MCF 10A (cell line): ENCODE measurements at regions not wholly inside any gene's neighbourhood (a gene's known extent, or its start where the extent isn't known, plus 50 kb on each side); places are given as distances from the start of the nearest gene placed in this dataset.

Experiments
- BruUV-seq: library from RNA; stranded (reverse); fragments of 400-500 nt; replicated peaks from 2 replicates; lab custom pipeline; 2021; lab: Mats Ljungman, UMichigan
- CTCF ChIA-PET: fragments of 300-600 bp; sonication (Branson Sonifier 250); formaldehyde crosslinking; extraction: SDS; loops from one replicate; lab custom pipeline; 2021; ENCODE audit warnings: antibody characterized with exemption, inconsistent platforms; lab: Yijun Ruan, JAX
- POLR2A ChIA-PET: fragments of 300-600, 350-650 bp; sonication (Branson Sonifier 250); formaldehyde crosslinking; extraction: SDS; loops from one replicate; lab custom pipeline; 2020; ENCODE audit warnings: antibody characterized with exemption, inconsistent platforms; lab: Yijun Ruan, JAX
- DNase-seq: peaks from one replicate; pipeline ENCODE4 v3.0.0-alpha.2; 2018; ENCODE audit not compliant: unreplicated experiment
- H3K27ac Mint-ChIP-seq: one replicate; pipeline ENCODE4 v1.8.0; 2022; ENCODE audit warnings: mild to moderate bottlenecking, low read depth, mixed read lengths; ENCODE audit not compliant: unreplicated experiment
- H3K27me3 Mint-ChIP-seq: one replicate; pipeline ENCODE4 v1.8.0; 2022; ENCODE audit warnings: mixed read lengths; ENCODE audit not compliant: insufficient read depth, unreplicated experiment
- H3K36me3 Mint-ChIP-seq: one replicate; pipeline ENCODE4 v1.8.0; 2022; ENCODE audit warnings: mild to moderate bottlenecking, moderate library complexity, mixed read lengths; ENCODE audit not compliant: insufficient read depth, unreplicated experiment
- H3K4me1 Mint-ChIP-seq: one replicate; pipeline ENCODE4 v1.8.0; 2022; ENCODE audit warnings: mixed read lengths; ENCODE audit not compliant: insufficient read depth, unreplicated experiment
- H3K4me3 Mint-ChIP-seq: one replicate; pipeline ENCODE4 v1.8.0; 2022; ENCODE audit warnings: mild to moderate bottlenecking, moderate library complexity, mixed read lengths; ENCODE audit not compliant: unreplicated experiment
- H3K9me3 Mint-ChIP-seq: one replicate; pipeline ENCODE4 v1.8.0; 2022; ENCODE audit warnings: mixed read lengths; ENCODE audit not compliant: unreplicated experiment
- CTCF ChIP-seq: fragments of 200-600 bp; IDR thresholded peaks from one replicate; pipeline ENCODE4 v1.8.0; 2022; ENCODE audit warnings: antibody characterized with exemption, mild to moderate bottlenecking; ENCODE audit not compliant: unreplicated experiment
- intact Hi-C: fragments of 100-400 bp; cut with micrococcal nuclease; formaldehyde crosslinking; loops from 2 replicates; pipeline ENCODE4 v1.14.1; 2022

- Mint-ChIP-seq H3K4me1 (peaks cover 33% of the 10 kb centered on the region), H3K36me3 (peaks cover 27% of the 10 kb centered on the region), H3K9me3 (no peaks in the 10 kb centered on the region), H3K27ac (no peak overlapping the region), H3K27me3 (no peaks in the 10 kb centered on the region), H3K4me3 (no peak overlapping the region)
- no peak for DNase-seq
- no peak for TF ChIP-seq CTCF
- ChIA-PET CTCF (interaction anchor here (0.6 kb wide), 1 partner anchor 132 kb away, joined by 4 read pairs; no protein-coding TSS in a partner anchor), POLR2A (interaction anchor here (0.6 to 4.8 kb wide), 7 partner anchors 12 to 839 kb away, joined by 3 to 31 read pairs (median 3); a partner anchor contains a TSS)
- intact Hi-C loops, result no loop called here
- BruUV-seq, result no TSS peak
These were observed 57.1 kb upstream of the BTN3A2 start for GRCh38 chr6:26307850-26308249.

GRCh38 chr6:26309731-26310142 lies 55.3 kb upstream of the BTN3A2 start:
- no TSS peak for BruUV-seq
- H3K36me3 Mint-ChIP-seq, result peaks cover 35% of the 10 kb centered on the region
- peak; percentile 76 for DNase-seq
- no peak for TF ChIP-seq CTCF
- intact Hi-C loops, result loop anchor here (5.0 to 10.0 kb wide), 2 partner anchors 92 to 1165 kb away; partner anchors contain the start of gene ZNF184
- H3K9me3 Mint-ChIP-seq, result no peaks in the 10 kb centered on the region
- H3K27ac Mint-ChIP-seq, result no peak overlapping the region
- POLR2A ChIA-PET, result interaction anchor here (0.6 to 7.5 kb wide), 20 partner anchors 9 to 1583 kb away, joined by 3 to 89 read pairs (median 4); a partner anchor contains a TSS
- CTCF ChIA-PET, result interaction anchor here (0.6 to 1.3 kb wide), 7 partner anchors 12 to 133 kb away, joined by 3 to 8 read pairs (median 3); a partner anchor contains a TSS
- no peaks in the 10 kb centered on the region for H3K27me3 Mint-ChIP-seq
- no peak overlapping the region for H3K4me3 Mint-ChIP-seq
- H3K4me1 Mint-ChIP-seq, result peaks cover 30% of the 10 kb centered on the region

- peak; percentile 57 for DNase-seq
- intact Hi-C loops, result loop anchor here (1.0 to 10.0 kb wide), 5 partner anchors 17 to 1164 kb away; partner anchors contain the start of gene ZNF184
- POLR2A ChIA-PET, result interaction anchor here (0.6 to 7.5 kb wide), 11 partner anchors 10 to 1924 kb away, joined by 3 to 89 read pairs (median 4); partner anchors contain the start of gene HMGN4
- no peaks in the 10 kb centered on the region for H3K27me3 Mint-ChIP-seq
- H3K36me3 Mint-ChIP-seq, result peaks cover 27% of the 10 kb centered on the region
- H3K4me1 Mint-ChIP-seq, result peaks cover 26% of the 10 kb centered on the region
- BruUV-seq, result no TSS peak
- H3K27ac Mint-ChIP-seq, result peak overlapping the region; percentile 11
- CTCF ChIA-PET, result no interaction called here
- no peak for TF ChIP-seq CTCF
- H3K4me3 Mint-ChIP-seq, result peak overlapping the region; percentile 79
- no peaks in the 10 kb centered on the region for H3K9me3 Mint-ChIP-seq
These were observed 54.0 kb upstream of the BTN3A2 start for GRCh38 chr6:26311012-26311384.

GRCh38 chr6:26311385-26312095 lies 53.5 kb upstream of the BTN3A2 start:
- intact Hi-C loops, result loop anchor here (1.0 to 10.0 kb wide), 6 partner anchors 17 to 1163 kb away; partner anchors contain the start of gene ZNF184
- peak overlapping the region; percentile 74 for H3K27ac Mint-ChIP-seq
- no peaks in the 10 kb centered on the region for H3K9me3 Mint-ChIP-seq
- BruUV-seq, result no TSS peak
- H3K4me3 Mint-ChIP-seq, result peak overlapping the region; percentile 79
- H3K4me1 Mint-ChIP-seq, result peaks cover 26% of the 10 kb centered on the region
- peak; percentile 82 for DNase-seq
- ChIA-PET POLR2A (interaction anchor here (0.7 to 7.5 kb wide), 16 partner anchors 11 to 1525 kb away, joined by 3 to 89 read pairs (median 6); partner anchors contain the start of gene HMGN4), CTCF (no interaction called here)
- H3K27me3 Mint-ChIP-seq, result no peaks in the 10 kb centered on the region
- TF ChIP-seq CTCF, result no peak
- peaks cover 27% of the 10 kb centered on the region for H3K36me3 Mint-ChIP-seq
